Panc1 (cell line): ENCODE measurements at regions not wholly inside any gene's neighbourhood (a gene's known extent, or its start where the extent isn't known, plus 50 kb on each side); places are given as distances from the start of the nearest gene placed in this dataset.

Experiments
- ATAC-seq: fragments of 200-7000 bp; cut with Tn5 transposase; 2 replicates; pipeline ENCODE4 v1.9.1; 2020; ENCODE audit warnings: mild to moderate bottlenecking, moderate library complexity
- BruUV-seq: library from RNA; stranded (reverse); fragments of 400-500 nt; replicated peaks from 2 replicates; lab custom pipeline; 2021; lab: Mats Ljungman, UMichigan
- CTCF ChIA-PET: fragments of 300-600 bp; sonication (Branson Sonifier 250); formaldehyde crosslinking; loops from one replicate; lab custom pipeline; 2022; ENCODE audit warnings: antibody characterized with exemption; lab: Charles Lee
- POLR2A ChIA-PET: fragments of 300-600 bp; sonication (Branson Sonifier 250); formaldehyde crosslinking; loops from one replicate; lab custom pipeline; 2022; ENCODE audit warnings: antibody characterized with exemption; lab: Charles Lee
- DNase-seq: peaks from one replicate; pipeline ENCODE4 v3.0.0-alpha.2; 2010; ENCODE audit warnings: low read depth, low spot score
- H3K27ac ChIP-seq: 2 replicates; pipeline ENCODE4 v1.5.1; 2011; ENCODE audit warnings: mild to moderate bottlenecking, low read length, inconsistent platforms
- H3K27me3 ChIP-seq: fragments of 200-500 bp; sonication (Bioruptor generic); 2 replicates; pipeline ENCODE4 v1.6.0; 2014; ENCODE audit warnings: low read length, inconsistent platforms; ENCODE audit not compliant: control insufficient read depth, insufficient read depth
- H3K36me3 ChIP-seq: fragments of 200-500 bp; sonication (Bioruptor generic); 2 replicates; pipeline ENCODE4 v1.5.1; 2014; ENCODE audit warnings: inconsistent platforms, mild to moderate bottlenecking, low read length, moderate library complexity; ENCODE audit not compliant: control insufficient read depth, insufficient read depth
- H3K4me1 ChIP-seq: 2 replicates; pipeline ENCODE4 v1.5.1; 2011; ENCODE audit warnings: inconsistent platforms, mild to moderate bottlenecking, low read length, moderate library complexity; ENCODE audit not compliant: control insufficient read depth, insufficient read depth
- H3K4me3 ChIP-seq, 2 experiments: 2 replicates each; pipeline ENCODE4 v1.5.1; 2011 to 2012; ENCODE audit warnings: low read depth in 2 of 2, low read length in 2 of 2, mild to moderate bottlenecking in 2 of 2, inconsistent platforms in 1 of 2, moderate library complexity in 1 of 2
- H3K9me3 ChIP-seq: fragments of 200-500 bp; sonication (Bioruptor generic); 2 replicates; pipeline ENCODE4 v1.5.1; 2014; ENCODE audit warnings: low read depth, mild to moderate bottlenecking, inconsistent platforms, low read length, moderate library complexity; ENCODE audit not compliant: control insufficient read depth, insufficient read depth
- CTCF ChIP-seq: fragments of 450-650 bp; IDR thresholded peaks from 2 replicates; pipeline ENCODE4 v1.5.1; 2017; ENCODE audit warnings: mild to moderate bottlenecking
- POLR2AphosphoS5 ChIP-seq: IDR thresholded peaks from 2 replicates; pipeline ENCODE4 v1.6.1; 2012; ENCODE audit warnings: mild to moderate bottlenecking, low read depth, low read length, moderate library complexity
- REST ChIP-seq, 2 experiments: IDR thresholded peaks; 2 replicates each; pipeline ENCODE4 v1.6.1; 2011 to 2012; ENCODE audit warnings: low read depth in 2 of 2, control low read depth in 1 of 2, low read length in 1 of 2, mild to moderate bottlenecking in 1 of 2, moderate library complexity in 1 of 2; ENCODE audit not compliant: insufficient read depth in 1 of 2
- SIN3A ChIP-seq: IDR thresholded peaks from 2 replicates; pipeline ENCODE4 v1.6.1; 2012; ENCODE audit warnings: low read depth, mild to moderate bottlenecking, low read length, moderate library complexity, borderline replicate concordance; ENCODE audit not compliant: insufficient read depth
- TCF7L2 ChIP-seq: IDR thresholded peaks from 2 replicates; pipeline ENCODE4 v1.6.1; 2011; ENCODE audit warnings: mild to moderate bottlenecking, low read depth, low read length, inconsistent platforms
- in situ Hi-C: cut with HindIII; loops from 2 replicates; pipeline ENCODE4 v1.10.0; 2016; ENCODE audit warnings: low sequenced_read_pairs, low pct_unique_long_range_greater_than_20kb
- intact Hi-C: fragments of 100-400 bp; cut with micrococcal nuclease; formaldehyde crosslinking; loops from one replicate; pipeline ENCODE4 v1.10.0; 2022; ENCODE audit not compliant: unreplicated experiment

- Histone ChIP-seq H3K36me3 (no peaks in the 10 kb centered on the region), H3K4me1 (no peaks in the 10 kb centered on the region), H3K4me3 (no peak overlapping the region), H3K27me3 (no peaks in the 10 kb centered on the region), H3K27ac (no peak overlapping the region), H3K9me3 (no peaks in the 10 kb centered on the region)
- ATAC-seq (no peak), DNase-seq (no peak)
- ChIA-PET POLR2A (no interaction called here), CTCF (no interaction called here)
- BruUV-seq, result no TSS peak
- in situ Hi-C loops, result no loop called here
- intact Hi-C loops, result no loop called here
- TF ChIP-seq REST (IDR thresholded peaks at IDR 0.05; ENCODE audit: insufficient read depth in 1 of 2, low read depth in 2 of 2, low read length in 1 of 2) (no peak), SIN3A (no peak), TCF7L2 (no peak)
Observed at GRCh38 chr6:98467902-98468301, 366.5 kb upstream of the POU3F2 start.

GRCh38 chr6:98469141-98469540 lies 365.2 kb upstream of the POU3F2 start:
- DNase-seq (no peak), ATAC-seq (no peak)
- Histone ChIP-seq H3K4me1 (no peaks in the 10 kb centered on the region), H3K4me3 (no peak overlapping the region), H3K9me3 (no peaks in the 10 kb centered on the region; the same call in 1 of the 2 replicates), H3K27ac (no peak overlapping the region), H3K27me3 (no peaks in the 10 kb centered on the region), H3K36me3 (no peaks in the 10 kb centered on the region)
- ChIA-PET POLR2A (no interaction called here), CTCF (no interaction called here)
- in situ Hi-C loops (no loop called here), intact Hi-C loops (no loop called here)
- no TSS peak for BruUV-seq
- TF ChIP-seq CTCF (no peak), POLR2AphosphoS5 (no peak), SIN3A (no peak), REST (IDR thresholded peaks at IDR 0.05; ENCODE audit: insufficient read depth in 1 of 2, low read depth in 2 of 2, low read length in 1 of 2) (no peak), TCF7L2 (no peak)
